ENCODE measurements at regions not wholly inside any gene's neighbourhood (a gene's known extent, or its start where the extent isn't known, plus 50 kb on each side); places are given as distances from the start of the nearest gene placed in this dataset.
"Not testable (repeated sequence)": the region's sequence is repeated elsewhere in the genome, so short reads cannot be mapped to it uniquely, and the experiment has no call there.

DNA sequence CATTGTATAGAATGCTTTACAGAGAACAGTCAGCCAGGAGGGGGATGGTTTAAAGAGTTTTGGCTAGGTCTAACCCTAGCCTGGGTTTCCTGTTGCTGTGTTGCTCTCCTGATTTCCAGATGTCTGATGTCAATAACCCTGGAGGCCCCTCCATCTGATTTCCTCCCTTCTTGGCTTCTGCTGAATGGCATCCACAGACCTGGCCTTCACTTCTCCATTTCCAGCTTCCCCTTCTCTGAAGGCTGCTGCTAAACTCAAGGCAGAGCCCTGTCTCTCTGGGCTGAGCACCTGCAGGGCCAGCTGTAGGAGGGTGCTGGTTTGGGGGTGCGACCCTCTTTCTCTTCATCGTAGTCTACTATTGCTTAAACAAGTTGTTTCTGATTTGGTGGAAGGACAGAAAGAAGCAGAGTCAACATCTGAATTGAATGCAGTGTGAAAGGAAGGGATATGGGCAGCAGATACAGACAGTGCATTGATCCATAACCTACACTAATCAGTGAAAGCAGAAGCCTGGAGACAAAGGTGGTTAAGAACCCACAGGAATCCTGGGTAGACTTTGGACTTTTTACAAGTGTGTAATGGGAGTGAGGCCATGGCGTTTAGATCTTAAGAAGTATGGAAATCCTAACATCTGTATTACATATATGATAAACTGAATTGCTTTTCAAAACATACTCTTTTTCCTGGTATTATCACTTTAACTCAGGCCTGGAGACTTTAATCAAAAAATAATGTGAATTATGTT lies 153.6 kb downstream of the HRH4 start:
- ChIA-PET POLR2A (no interaction called here), CTCF (interaction anchor here (0.7 kb wide), 1 partner anchor 169 kb away, joined by 3 read pairs; no protein-coding TSS in a partner anchor)
- no peaks in the 10 kb centered on the region for H3K4me1 ChIP-seq (ENCODE audit: control insufficient read depth, insufficient read depth, low read length)
- no TSS peak for BruUV-seq (replicated peaks)
- no peak overlapping the region for H3K4me3 ChIP-seq (ENCODE audit: low read depth in 2 of 2, low read length in 2 of 2)
- intact Hi-C loops (cut with micrococcal nuclease; ENCODE audit: unreplicated experiment) (no loop called here), in situ Hi-C loops (cut with HindIII; ENCODE audit: low pct_unique_long_range_greater_than_20kb, low sequenced_read_pairs) (no loop called here)
- no peak overlapping the region for H3K27ac ChIP-seq (ENCODE audit: low read length)
- H3K9me3 ChIP-seq (ENCODE audit: control insufficient read depth, insufficient read depth, low read depth, low read length): no peaks in the 10 kb centered on the region
- TF ChIP-seq POLR2AphosphoS5 (IDR thresholded peaks at IDR 0.05; ENCODE audit: low read depth, low read length): no peak
- no peaks in the 10 kb centered on the region for H3K36me3 ChIP-seq (ENCODE audit: control insufficient read depth, insufficient read depth, low read length)
- DNase-seq (ENCODE audit: low read depth, low spot score): no peak
- ATAC-seq: no peak
- H3K27me3 ChIP-seq (ENCODE audit: control insufficient read depth, insufficient read depth, low read length): no peaks in the 10 kb centered on the region

DNA sequence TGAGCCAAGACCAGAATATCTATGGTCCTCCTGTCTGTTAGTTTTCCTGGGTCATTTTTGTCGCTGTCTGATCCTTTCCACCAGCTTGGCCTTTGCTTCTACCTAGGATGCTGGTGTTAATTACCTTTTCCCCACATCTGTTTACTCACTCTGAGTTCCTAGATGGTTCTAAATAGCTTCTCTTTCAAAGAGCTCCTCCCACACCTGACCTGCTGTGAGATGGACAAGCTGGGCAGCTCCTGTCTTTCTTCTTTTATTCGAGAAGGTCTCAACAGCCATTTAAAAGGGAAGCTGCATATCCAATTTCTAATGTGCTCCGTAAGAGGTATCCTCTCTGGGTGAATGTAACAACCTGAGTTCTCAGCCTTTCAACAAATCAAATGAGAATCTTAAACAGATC lies 156.2 kb downstream of the HRH4 start:
- no peak overlapping the region for H3K4me3 ChIP-seq (ENCODE audit: low read depth in 2 of 2, low read length in 2 of 2)
- no peaks in the 10 kb centered on the region for H3K4me1 ChIP-seq (ENCODE audit: control insufficient read depth, insufficient read depth, low read length)
- TF ChIP-seq TCF7L2 (IDR thresholded peaks at IDR 0.05; ENCODE audit: low read depth, low read length): no peak
- TF ChIP-seq POLR2AphosphoS5 (IDR thresholded peaks at IDR 0.05; ENCODE audit: low read depth, low read length): no peak
- TF ChIP-seq SIN3A (IDR thresholded peaks at IDR 0.05; ENCODE audit: borderline replicate concordance, insufficient read depth, low read depth, low read length): no peak
- TF ChIP-seq, protein P1, sequence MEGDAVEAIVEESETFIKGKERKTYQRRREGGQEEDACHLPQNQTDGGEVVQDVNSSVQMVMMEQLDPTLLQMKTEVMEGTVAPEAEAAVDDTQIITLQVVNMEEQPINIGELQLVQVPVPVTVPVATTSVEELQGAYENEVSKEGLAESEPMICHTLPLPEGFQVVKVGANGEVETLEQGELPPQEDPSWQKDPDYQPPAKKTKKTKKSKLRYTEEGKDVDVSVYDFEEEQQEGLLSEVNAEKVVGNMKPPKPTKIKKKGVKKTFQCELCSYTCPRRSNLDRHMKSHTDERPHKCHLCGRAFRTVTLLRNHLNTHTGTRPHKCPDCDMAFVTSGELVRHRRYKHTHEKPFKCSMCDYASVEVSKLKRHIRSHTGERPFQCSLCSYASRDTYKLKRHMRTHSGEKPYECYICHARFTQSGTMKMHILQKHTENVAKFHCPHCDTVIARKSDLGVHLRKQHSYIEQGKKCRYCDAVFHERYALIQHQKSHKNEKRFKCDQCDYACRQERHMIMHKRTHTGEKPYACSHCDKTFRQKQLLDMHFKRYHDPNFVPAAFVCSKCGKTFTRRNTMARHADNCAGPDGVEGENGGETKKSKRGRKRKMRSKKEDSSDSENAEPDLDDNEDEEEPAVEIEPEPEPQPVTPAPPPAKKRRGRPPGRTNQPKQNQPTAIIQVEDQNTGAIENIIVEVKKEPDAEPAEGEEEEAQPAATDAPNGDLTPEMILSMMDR (IDR thresholded peaks at IDR 0.05): no peak
- TF ChIP-seq, protein P2, sequence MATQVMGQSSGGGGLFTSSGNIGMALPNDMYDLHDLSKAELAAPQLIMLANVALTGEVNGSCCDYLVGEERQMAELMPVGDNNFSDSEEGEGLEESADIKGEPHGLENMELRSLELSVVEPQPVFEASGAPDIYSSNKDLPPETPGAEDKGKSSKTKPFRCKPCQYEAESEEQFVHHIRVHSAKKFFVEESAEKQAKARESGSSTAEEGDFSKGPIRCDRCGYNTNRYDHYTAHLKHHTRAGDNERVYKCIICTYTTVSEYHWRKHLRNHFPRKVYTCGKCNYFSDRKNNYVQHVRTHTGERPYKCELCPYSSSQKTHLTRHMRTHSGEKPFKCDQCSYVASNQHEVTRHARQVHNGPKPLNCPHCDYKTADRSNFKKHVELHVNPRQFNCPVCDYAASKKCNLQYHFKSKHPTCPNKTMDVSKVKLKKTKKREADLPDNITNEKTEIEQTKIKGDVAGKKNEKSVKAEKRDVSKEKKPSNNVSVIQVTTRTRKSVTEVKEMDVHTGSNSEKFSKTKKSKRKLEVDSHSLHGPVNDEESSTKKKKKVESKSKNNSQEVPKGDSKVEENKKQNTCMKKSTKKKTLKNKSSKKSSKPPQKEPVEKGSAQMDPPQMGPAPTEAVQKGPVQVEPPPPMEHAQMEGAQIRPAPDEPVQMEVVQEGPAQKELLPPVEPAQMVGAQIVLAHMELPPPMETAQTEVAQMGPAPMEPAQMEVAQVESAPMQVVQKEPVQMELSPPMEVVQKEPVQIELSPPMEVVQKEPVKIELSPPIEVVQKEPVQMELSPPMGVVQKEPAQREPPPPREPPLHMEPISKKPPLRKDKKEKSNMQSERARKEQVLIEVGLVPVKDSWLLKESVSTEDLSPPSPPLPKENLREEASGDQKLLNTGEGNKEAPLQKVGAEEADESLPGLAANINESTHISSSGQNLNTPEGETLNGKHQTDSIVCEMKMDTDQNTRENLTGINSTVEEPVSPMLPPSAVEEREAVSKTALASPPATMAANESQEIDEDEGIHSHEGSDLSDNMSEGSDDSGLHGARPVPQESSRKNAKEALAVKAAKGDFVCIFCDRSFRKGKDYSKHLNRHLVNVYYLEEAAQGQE (IDR thresholded peaks at IDR 0.05; ENCODE audit: insufficient read depth in 1 of 2, low read depth in 2 of 2, low read length in 1 of 2): no peak
- in situ Hi-C loops (cut with HindIII; ENCODE audit: low pct_unique_long_range_greater_than_20kb, low sequenced_read_pairs): no loop called here
- DNase-seq (ENCODE audit: low read depth, low spot score) (no peak), ATAC-seq (no peak)
- no peaks in the 10 kb centered on the region for H3K27me3 ChIP-seq (ENCODE audit: control insufficient read depth, insufficient read depth, low read length)
- no peak overlapping the region for H3K27ac ChIP-seq (ENCODE audit: low read length)
- BruUV-seq (replicated peaks): no TSS peak
- ChIA-PET CTCF (no interaction called here), POLR2A (no interaction called here)
- intact Hi-C loops (cut with micrococcal nuclease; ENCODE audit: unreplicated experiment): no loop called here
- H3K36me3 ChIP-seq (ENCODE audit: control insufficient read depth, insufficient read depth, low read length): no peaks in the 10 kb centered on the region
- H3K9me3 ChIP-seq (ENCODE audit: control insufficient read depth, insufficient read depth, low read depth, low read length): no peaks in the 10 kb centered on the region

DNA sequence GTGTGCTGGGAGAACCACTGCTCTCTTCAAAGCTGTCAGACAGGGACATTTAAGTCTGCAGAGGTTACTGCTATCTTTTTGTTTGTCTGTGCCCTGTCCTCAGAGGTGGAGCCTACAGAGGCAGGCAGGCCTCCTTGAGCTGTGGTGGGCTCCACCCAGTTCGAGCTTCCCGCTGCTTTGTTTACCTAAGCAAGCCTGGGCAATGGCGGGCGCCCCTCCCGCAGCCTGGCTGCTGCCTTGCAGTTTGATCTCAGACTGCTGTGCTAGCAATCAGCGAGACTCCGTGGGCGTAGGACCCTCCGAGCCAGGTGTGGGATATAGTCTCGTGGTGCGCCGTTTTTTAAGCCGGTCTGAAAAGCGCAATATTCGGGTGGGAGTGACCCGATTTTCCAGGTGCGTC lies 164.0 kb downstream of the HRH4 start:
- H3K9me3 ChIP-seq (ENCODE audit: control insufficient read depth, insufficient read depth, low read depth, low read length); POLR2A ChIA-PET; ATAC-seq; in situ Hi-C loops (cut with HindIII; ENCODE audit: low pct_unique_long_range_greater_than_20kb, low sequenced_read_pairs); H3K4me3 ChIP-seq (ENCODE audit: low read depth in 2 of 2, low read length in 2 of 2); H3K4me1 ChIP-seq (ENCODE audit: control insufficient read depth, insufficient read depth, low read length); H3K36me3 ChIP-seq (ENCODE audit: control insufficient read depth, insufficient read depth, low read length); BruUV-seq (replicated peaks); H3K27ac ChIP-seq (ENCODE audit: low read length); H3K27me3 ChIP-seq (ENCODE audit: control insufficient read depth, insufficient read depth, low read length); CTCF ChIA-PET; intact Hi-C loops (cut with micrococcal nuclease; ENCODE audit: unreplicated experiment); DNase-seq (ENCODE audit: low read depth, low spot score): not testable (repeated sequence)
